GM12878 (cell line): ENCODE measurements at regions not wholly inside any gene's neighbourhood (a gene's known extent, or its start where the extent isn't known, plus 50 kb on each side); places are given as distances from the start of the nearest gene placed in this dataset.

Experiments
- ATAC-seq: fragments of 200-7000 bp; cut with Tn5 transposase; 3 replicates; pipeline ENCODE4 v1.9.1; 2020; ENCODE audit warnings: mild to moderate bottlenecking, moderate library complexity
- BruUV-seq: library from RNA; stranded (reverse); fragments of 400-500 nt; replicated peaks from 2 replicates; lab custom pipeline; 2021; lab: Mats Ljungman, UMichigan
- CTCF ChIA-PET: fragments of 300-600 bp; sonication (Branson Sonifier 250); formaldehyde crosslinking; extraction: SDS; loops from one replicate; lab custom pipeline; 2021; ENCODE audit warnings: inconsistent platforms; lab: Yijun Ruan, JAX
- POLR2A ChIA-PET: fragments of 350-600 bp; formaldehyde crosslinking; extraction: SDS; loops from one replicate; lab custom pipeline; 2021; ENCODE audit warnings: inconsistent platforms; lab: Charles Lee
- RAD21 ChIA-PET: fragments of 300-600 bp; sonication (Branson Sonifier 250); formaldehyde crosslinking; loops from one replicate; lab custom pipeline; 2023; ENCODE audit warnings: antibody characterized with exemption; ENCODE audit not compliant: unreplicated experiment; lab: Charles Lee
- SMC1A ChIA-PET: fragments of 300-600 bp; sonication (Branson Sonifier 250); formaldehyde crosslinking; loops from one replicate; lab custom pipeline; 2023; ENCODE audit not compliant: unreplicated experiment, uncharacterized antibody; lab: Charles Lee
- DNase-seq: peaks from one replicate; pipeline ENCODE4 v3.0.0-alpha.2; 2011; ENCODE audit warnings: low read depth, low spot score
- FAIRE-seq: peaks from 3 replicates; lab custom pipeline; 2011; peaks lifted over from hg19 to GRCh38; lab: Jason Lieb, UNC
- H2AFZ ChIP-seq: 2 replicates; pipeline ENCODE4 v1.6.0; 2011; ENCODE audit warnings: low read depth, low read length, control low read depth; ENCODE audit not compliant: control insufficient read depth
- H3K27ac ChIP-seq: 2 replicates; pipeline ENCODE4 v1.5.1; 2011; ENCODE audit warnings: control low read depth; ENCODE audit not compliant: control insufficient read depth, insufficient read depth
- H3K27me3 ChIP-seq, 2 experiments: replicated peaks in 1 of 2; 2 replicates each; pipeline versions ENCODE4 v1.6.0 to v1.6.1; 2011; ENCODE audit warnings: low read length in 1 of 2; ENCODE audit not compliant: control insufficient read depth in 2 of 2, insufficient read depth in 2 of 2
- H3K36me3 ChIP-seq, 2 experiments: 2 replicates each; pipeline ENCODE4 v1.5.1; 2011; ENCODE audit warnings: low read length in 1 of 2; ENCODE audit not compliant: control insufficient read depth in 2 of 2, insufficient read depth in 2 of 2
- H3K4me1 ChIP-seq: 2 replicates; pipeline ENCODE4 v1.6.1; 2011; ENCODE audit warnings: mild to moderate bottlenecking, low read length, moderate library complexity, mixed read lengths; ENCODE audit not compliant: control insufficient read depth, insufficient read depth
- H3K4me2 ChIP-seq: 2 replicates; pipeline ENCODE4 v1.6.0; 2011; ENCODE audit warnings: control low read depth; ENCODE audit not compliant: control insufficient read depth, insufficient read depth
- H3K4me3 ChIP-seq: fragments of 200-600 bp; sonication (generic); 2 replicates; pipeline ENCODE4 v1.5.1; 2016
- H3K79me2 ChIP-seq: 2 replicates; pipeline ENCODE4 v1.6.0; 2011; ENCODE audit warnings: low read length; ENCODE audit not compliant: control insufficient read depth, insufficient read depth
- H3K9ac ChIP-seq: 2 replicates; pipeline ENCODE4 v1.8.0; 2011; ENCODE audit warnings: low read length, control low read depth, mixed read lengths; ENCODE audit not compliant: control insufficient read depth, insufficient read depth
- H3K9me3 ChIP-seq: replicated peaks from 3 replicates; pipeline ENCODE4 v1.5.1; 2011; ENCODE audit warnings: mild to moderate bottlenecking, low read length; ENCODE audit not compliant: control insufficient read depth, insufficient read depth
- H4K20me1 ChIP-seq: 2 replicates; pipeline ENCODE4 v1.6.0; 2011; ENCODE audit not compliant: control insufficient read depth, insufficient read depth
- ASH2L ChIP-seq: fragments of 300-600, 200-600 bp; sonication (generic); IDR thresholded peaks from 2 replicates; pipeline ENCODE4 v1.6.1; 2017; ENCODE audit warnings: low read depth, mild to moderate bottlenecking, borderline replicate concordance
- BMI1 ChIP-seq: fragments of 450-650 bp; IDR thresholded peaks from 2 replicates; pipeline ENCODE4 v1.6.1; 2016; ENCODE audit warnings: mild to moderate bottlenecking, moderate library complexity, borderline replicate concordance
- CBX3 ChIP-seq: fragments of 200-600 bp; sonication (generic); IDR thresholded peaks from 2 replicates; pipeline ENCODE4 v1.6.1; 2016; ENCODE audit warnings: low read depth, borderline replicate concordance
- CHD4 ChIP-seq: fragments of 200-600 bp; sonication (generic); IDR thresholded peaks from 2 replicates; pipeline ENCODE4 v1.6.1; 2016; ENCODE audit warnings: mild to moderate bottlenecking
- E4F1 ChIP-seq: fragments of 450-650 bp; IDR thresholded peaks from 2 replicates; pipeline ENCODE4 v1.6.1; 2018; ENCODE audit warnings: borderline replicate concordance, mild to moderate bottlenecking; ENCODE audit not compliant: partially characterized antibody
- EP300 ChIP-seq, 2 experiments: fragments of 150-350 bp in 1 of 2; IDR thresholded peaks; 2 replicates each; pipeline ENCODE4 v1.6.1; 2011 to 2012; ENCODE audit warnings: low read depth in 2 of 2, low read length in 2 of 2, borderline replicate concordance in 1 of 2, improper control_type of control experiment in 1 of 2, inconsistent platforms in 1 of 2; ENCODE audit not compliant: control insufficient read depth in 1 of 2
- HCFC1 ChIP-seq: fragments of 150-350 bp; IDR thresholded peaks from 2 replicates; pipeline ENCODE4 v1.6.1; 2014; ENCODE audit warnings: low read length
- IKZF2 ChIP-seq, 2 experiments: fragments of 450-650 bp; IDR thresholded peaks; 2 replicates each; pipeline ENCODE4 v1.6.1; 2017; ENCODE audit warnings: mild to moderate bottlenecking in 2 of 2, moderate library complexity in 2 of 2
- IRF4 ChIP-seq: IDR thresholded peaks from 2 replicates; pipeline ENCODE4 v1.6.1; 2011; ENCODE audit warnings: low read depth, low read length
- KDM1A ChIP-seq: fragments of 200-600 bp; sonication (generic); IDR thresholded peaks from 2 replicates; pipeline ENCODE4 v1.6.1; 2016; ENCODE audit warnings: borderline replicate concordance
- RCOR1 ChIP-seq: conservative IDR thresholded peaks from 2 replicates; pipeline ENCODE4 v1.6.1; 2012; ENCODE audit warnings: low read depth, low read length, improper control_type of control experiment
- SIX5 ChIP-seq: IDR thresholded peaks from 2 replicates; pipeline ENCODE4 v1.6.1; 2011; ENCODE audit warnings: mild to moderate bottlenecking, low read depth, low read length, moderate library complexity; ENCODE audit not compliant: severe bottlenecking
- SREBF2 ChIP-seq: IDR thresholded peaks from 2 replicates; pipeline ENCODE4 v1.6.1; 2012; ENCODE audit warnings: mild to moderate bottlenecking, low read length
- TBL1XR1 ChIP-seq: IDR thresholded peaks from 2 replicates; pipeline ENCODE4 v1.6.1; 2012; ENCODE audit warnings: low read depth, low read length, improper control_type of control experiment
- TCF7 ChIP-seq: IDR thresholded peaks from 2 replicates; pipeline ENCODE4 v1.6.1; 2014; ENCODE audit warnings: antibody characterized with exemption, borderline replicate concordance
- USF2 ChIP-seq: IDR thresholded peaks from 2 replicates; pipeline ENCODE4 v1.6.1; 2011; ENCODE audit warnings: low read depth, low read length, improper control_type of control experiment, borderline replicate concordance
- YBX1 ChIP-seq: fragments of 450-650 bp; IDR thresholded peaks from 2 replicates; pipeline ENCODE4 v1.6.1; 2016; ENCODE audit warnings: antibody characterized with exemption
- WGBS: methylation state at CpG from one replicate; pipeline ENCODE4 v1.1.6; 2016; ENCODE audit warnings: low lambda C conversion rate; ENCODE audit not compliant: insufficient replicate concordance, insufficient coverage; ENCODE audit errors: missing lambda C conversion rate; 5-methylcytosine and 5-hydroxymethylcytosine counted together
- in situ Hi-C: fragments of 300-500 bp; cut with MboI; formaldehyde crosslinking; loops from 9 replicates; pipeline ENCODE4 v1.14.3; 2018; ENCODE audit warnings: mixed read lengths
- intact Hi-C: fragments of 100-400 bp; cut with micrococcal nuclease; formaldehyde crosslinking; loops from one replicate; pipeline ENCODE4 v1.14.2; 2022; ENCODE audit not compliant: unreplicated experiment

- RAD21 ChIA-PET = no interaction called here
- DNase-seq (no peak), FAIRE-seq (no peak), ATAC-seq (no peak)
- CTCF ChIA-PET = interaction anchor here (1.0 to 1.3 kb wide), 2 partner anchors 68 to 659 kb away, joined by 3 read pairs; no protein-coding TSS in a partner anchor
- H3K4me1 ChIP-seq = no peaks in the 10 kb centered on the region
- no peaks in the 10 kb centered on the region for H4K20me1 ChIP-seq
- BruUV-seq = no TSS peak
- H3K4me2 ChIP-seq = no peak overlapping the region
- H3K79me2 ChIP-seq = no peaks in the 10 kb centered on the region
- no peak overlapping the region for H3K4me3 ChIP-seq
- TF ChIP-seq SREBF2 (no peak), IKZF2 (IDR thresholded peaks at IDR 0.05) (no peak), IRF4 (no peak), YBX1 (no peak), SIX5 (no peak), ASH2L (no peak), BMI1 (no peak)
- POLR2A ChIA-PET = no interaction called here
- H3K9ac ChIP-seq = no peak overlapping the region
- no peak overlapping the region for H3K27ac ChIP-seq
- no peaks in the 10 kb centered on the region for H3K36me3 ChIP-seq
- SMC1A ChIA-PET = no interaction called here
- H2AFZ ChIP-seq = no peak overlapping the region
- intact Hi-C loops = loop anchor here (5.0 kb wide), 1 partner anchor 1505 kb away; no protein-coding TSS in a partner anchor
- H3K27me3 ChIP-seq = no peaks in the 10 kb centered on the region
- in situ Hi-C loops = no loop called here
- no peaks in the 10 kb centered on the region for H3K9me3 ChIP-seq
These were observed 112.5 kb upstream of the DMAC1 start for GRCh38 chr9:7912037-7912535.

- ATAC-seq (no peak), DNase-seq (no peak), FAIRE-seq (no peak)
- Histone ChIP-seq H3K9me3 (no peaks in the 10 kb centered on the region), H3K4me3 (no peak overlapping the region), H2AFZ (no peak overlapping the region), H3K79me2 (no peaks in the 10 kb centered on the region), H4K20me1 (no peaks in the 10 kb centered on the region), H3K4me2 (no peak overlapping the region), H3K9ac (no peak overlapping the region), H3K36me3 (no peaks in the 10 kb centered on the region), H3K4me1 (no peaks in the 10 kb centered on the region), H3K27me3 (no peaks in the 10 kb centered on the region), H3K27ac (no peak overlapping the region)
- 44% methylated on average over 6 of the region's 6 CpGs for WGBS
- ChIA-PET SMC1A (no interaction called here), RAD21 (no interaction called here), POLR2A (no interaction called here), CTCF (no interaction called here)
- BruUV-seq = no TSS peak
- intact Hi-C loops (loop anchor here (5.0 kb wide), 1 partner anchor 1507 kb away; no protein-coding TSS in a partner anchor), in situ Hi-C loops (no loop called here)
- no peak for TF ChIP-seq KDM1A
- no peak for TF ChIP-seq CHD4
- TF ChIP-seq CBX3 = no peak
- no peak for TF ChIP-seq TBL1XR1
- no peak for TF ChIP-seq E4F1
- TF ChIP-seq EP300 (IDR thresholded peaks at IDR 0.05; ENCODE audit: borderline replicate concordance in 1 of 2, control insufficient read depth in 1 of 2, low read depth in 2 of 2, low read length in 2 of 2) = no peak
- no peak for TF ChIP-seq RCOR1
- no peak for TF ChIP-seq TCF7
- TF ChIP-seq USF2 = no peak
- no peak for TF ChIP-seq HCFC1
These were observed 110.9 kb upstream of the DMAC1 start for GRCh38 chr9:7910426-7911020.
